ENCODE measurements at regions not wholly inside any gene's neighbourhood (a gene's known extent, or its start where the extent isn't known, plus 50 kb on each side); places are given as distances from the start of the nearest gene placed in this dataset.

GRCh38 chr2:147439986-147440385, 404.8 kb upstream of the ACVR2A start:
- TF ChIP-seq CTCF (IDR thresholded peaks at IDR 0.05) (no peak), POLR2A (IDR thresholded peaks at IDR 0.05) (no peak)

All from suprapubic skin (tissue), 3 donors.